H1 (cell line): ENCODE measurements at regions not wholly inside any gene's neighbourhood (a gene's known extent, or its start where the extent isn't known, plus 50 kb on each side); places are given as distances from the start of the nearest gene placed in this dataset.

Experiments
- CTCF ChIA-PET: fragments of 300-600 bp; sonication (Branson Sonifier 250); formaldehyde crosslinking; loops from one replicate; lab custom pipeline; 2021; ENCODE audit not compliant: partially characterized antibody; lab: Charles Lee
- POLR2A ChIA-PET: fragments of 300-600 bp; sonication (Branson Sonifier 250); formaldehyde crosslinking; loops from one replicate; lab custom pipeline; 2021; ENCODE audit warnings: inconsistent platforms; ENCODE audit not compliant: partially characterized antibody; lab: Charles Lee
- DNase-seq, 2 experiments: peaks; one replicate each; pipeline versions ENCODE4 v3.0.0 to v3.0.0-alpha.2; 2010 to 2022; ENCODE audit warnings: low spot score in 2 of 2, low read depth in 1 of 2, mixed read lengths in 1 of 2
- FAIRE-seq: peaks from 2 replicates; lab custom pipeline; 2011; peaks lifted over from hg19 to GRCh38; lab: Jason Lieb, UNC
- H2AFZ ChIP-seq: 2 replicates; pipeline ENCODE4 v1.8.1; 2012; ENCODE audit warnings: low read length, inconsistent platforms
- H2AK5ac ChIP-seq: 2 replicates; pipeline ENCODE4 v1.6.1; 2013; ENCODE audit warnings: low read depth, low read length
- H2BK120ac ChIP-seq: replicated peaks from 2 replicates; pipeline ENCODE3; 2013; ENCODE audit warnings: low read depth, low read length, inconsistent platforms
- H2BK12ac ChIP-seq: 2 replicates; pipeline ENCODE4 v1.6.1; 2013; ENCODE audit warnings: low read depth, low read length
- H2BK15ac ChIP-seq: 2 replicates; pipeline ENCODE4 v1.6.1; 2013; ENCODE audit warnings: low read length
- H2BK20ac ChIP-seq: 2 replicates; pipeline ENCODE4 v1.6.1; 2013; ENCODE audit warnings: low read length
- H2BK5ac ChIP-seq: 2 replicates; pipeline ENCODE4 v1.6.1; 2013; ENCODE audit warnings: low read depth, low read length
- H3K14ac ChIP-seq: 2 replicates; pipeline ENCODE4 v1.6.1; 2013; ENCODE audit warnings: inconsistent platforms; ENCODE audit not compliant: insufficient read length
- H3K18ac ChIP-seq: 2 replicates; pipeline ENCODE4 v1.6.1; 2013; ENCODE audit warnings: low read length; ENCODE audit errors: extremely low read depth
- H3K23ac ChIP-seq: 2 replicates; pipeline ENCODE4 v1.6.1; 2013; ENCODE audit warnings: inconsistent platforms; ENCODE audit not compliant: insufficient read length
- H3K23me2 ChIP-seq: 2 replicates; pipeline ENCODE4 v1.6.1; 2013; ENCODE audit warnings: low read depth, low read length
- H3K27ac ChIP-seq: 2 replicates; pipeline ENCODE4 v1.6.1; 2011; ENCODE audit warnings: low read depth, low read length, inconsistent platforms
- H3K27me3 ChIP-seq, 4 experiments: replicated peaks in 1 of 4; 1 replicate in 1 of 4; 2 replicates in 3 of 4; pipeline versions ENCODE4 v1.6.1 to v1.8.1; 2011 to 2013; ENCODE audit warnings: low read length in 3 of 4, mild to moderate bottlenecking in 3 of 4, inconsistent platforms in 2 of 4, mixed read lengths in 2 of 4, moderate library complexity in 1 of 4; ENCODE audit not compliant: control insufficient read depth in 3 of 4, insufficient read depth in 3 of 4; ENCODE audit errors: extremely low read depth in 1 of 4
- H3K36me3 ChIP-seq, 4 experiments: 2 replicates each; pipeline versions ENCODE4 v1.6.1 to v1.8.1; 2011 to 2013; ENCODE audit warnings: mild to moderate bottlenecking in 4 of 4, low read length in 3 of 4, moderate library complexity in 2 of 4, control low read depth in 1 of 4, inconsistent platforms in 1 of 4; ENCODE audit not compliant: insufficient read depth in 4 of 4, control insufficient read depth in 2 of 4
- H3K4ac ChIP-seq: replicated peaks from 2 replicates; pipeline ENCODE3; 2013; ENCODE audit warnings: low read length, low read depth, mixed read lengths, inconsistent platforms; ENCODE audit not compliant: insufficient read length
- H3K4me1 ChIP-seq, 4 experiments: replicated peaks in 1 of 4; 1 replicate in 1 of 4; 2 replicates in 3 of 4; pipeline versions ENCODE4 v1.6.1 to v1.8.1; 2011 to 2013; ENCODE audit warnings: low read length in 3 of 4, inconsistent platforms in 2 of 4, mixed read lengths in 1 of 4; ENCODE audit not compliant: insufficient read depth in 4 of 4, control insufficient read depth in 3 of 4
- H3K4me2 ChIP-seq, 2 experiments: 2 replicates each; pipeline versions ENCODE4 v1.6.1 to v1.8.1; 2011 to 2013; ENCODE audit warnings: low read depth in 2 of 2, low read length in 2 of 2, control low read depth in 1 of 2, inconsistent platforms in 1 of 2, mild to moderate bottlenecking in 1 of 2; ENCODE audit not compliant: insufficient read depth in 1 of 2
- H3K4me3 ChIP-seq, 4 experiments: fragments of 200-600, 300-600 bp in 1 of 4; sonication (generic), shearing (Covaris generic), sonication (Bioruptor Twin) in 1 of 4; 2 replicates each; pipeline versions ENCODE4 v1.5.1 to v1.8.1; 2011 to 2016; ENCODE audit warnings: low read length in 4 of 4, low read depth in 3 of 4, control low read depth in 2 of 4, inconsistent platforms in 2 of 4, mild to moderate bottlenecking in 2 of 4, mixed read lengths in 1 of 4, moderate library complexity in 1 of 4; ENCODE audit not compliant: insufficient read depth in 2 of 4; ENCODE audit errors: extremely low read depth in 1 of 4
- H3K56ac ChIP-seq: replicated peaks from 2 replicates; pipeline ENCODE3; 2013; ENCODE audit warnings: low read depth, mild to moderate bottlenecking, mixed read lengths, low read length, inconsistent platforms; ENCODE audit not compliant: insufficient read length
- H3K79me1 ChIP-seq: 2 replicates; pipeline ENCODE4 v1.6.1; 2013; ENCODE audit warnings: low read depth, low read length, control low read depth
- H3K79me2 ChIP-seq, 2 experiments: 2 replicates each; pipeline versions ENCODE4 v1.6.1 to v1.8.1; 2012 to 2013; ENCODE audit warnings: low read length in 2 of 2, mild to moderate bottlenecking in 2 of 2, inconsistent platforms in 1 of 2; ENCODE audit not compliant: insufficient read depth in 2 of 2, control insufficient read depth in 1 of 2
- H3K9ac ChIP-seq, 4 experiments: replicated peaks in 1 of 4; 1 replicate in 1 of 4; 2 replicates in 3 of 4; pipeline versions ENCODE4 v1.6.1 to v1.8.1; 2011 to 2013; ENCODE audit warnings: low read depth in 3 of 4, low read length in 3 of 4, control low read depth in 2 of 4, mild to moderate bottlenecking in 2 of 4, moderate library complexity in 2 of 4, inconsistent platforms in 1 of 4; ENCODE audit errors: extremely low read depth in 1 of 4
- H3K9me3 ChIP-seq, 2 experiments: 2 replicates each; pipeline versions ENCODE4 v1.6.1 to v1.8.1; 2012 to 2013; ENCODE audit warnings: mild to moderate bottlenecking in 2 of 2, moderate library complexity in 2 of 2, control low read depth in 1 of 2, inconsistent platforms in 1 of 2, low read depth in 1 of 2, low read length in 1 of 2, mixed read lengths in 1 of 2; ENCODE audit not compliant: insufficient read depth in 2 of 2
- H4K20me1 ChIP-seq, 2 experiments: replicated peaks in 1 of 2; 2 replicates each; pipeline versions ENCODE3 to v1.8.1; 2011 to 2013; ENCODE audit warnings: inconsistent platforms in 2 of 2, low read length in 2 of 2, mild to moderate bottlenecking in 1 of 2; ENCODE audit not compliant: insufficient read depth in 2 of 2, control insufficient read depth in 1 of 2
- H4K5ac ChIP-seq: 2 replicates; pipeline ENCODE4 v1.6.1; 2013; ENCODE audit warnings: low read length, low read depth, mixed read lengths, inconsistent platforms; ENCODE audit not compliant: insufficient read length
- H4K8ac ChIP-seq: 2 replicates; pipeline ENCODE4 v1.8.0; 2013; ENCODE audit warnings: mild to moderate bottlenecking, moderate library complexity, low read length, inconsistent platforms; ENCODE audit not compliant: insufficient read depth; ENCODE audit errors: extremely low read depth
- H4K91ac ChIP-seq: replicated peaks from 2 replicates; pipeline ENCODE3; 2013; ENCODE audit warnings: low read length, mixed read lengths, inconsistent platforms; ENCODE audit not compliant: insufficient read length
- BRCA1 ChIP-seq: IDR thresholded peaks from 2 replicates; pipeline ENCODE4 v1.6.1; 2012; ENCODE audit warnings: low read depth, low read length, improper control_type of control experiment
- EGR1 ChIP-seq: IDR thresholded peaks from 2 replicates; pipeline ENCODE4 v1.6.1; 2011; ENCODE audit warnings: low read depth, low read length, borderline replicate concordance
- POU5F1 ChIP-seq: IDR thresholded peaks from 2 replicates; pipeline ENCODE4 v1.6.1; 2011; ENCODE audit warnings: low read depth, mild to moderate bottlenecking, low read length, moderate library complexity
- RFX5 ChIP-seq: IDR thresholded peaks from 2 replicates; pipeline ENCODE4 v1.6.1; 2011; ENCODE audit warnings: low read depth, low read length, improper control_type of control experiment, borderline replicate concordance
- TEAD4 ChIP-seq: IDR thresholded peaks from 2 replicates; pipeline ENCODE4 v1.6.1; 2012; ENCODE audit warnings: low read depth, low read length, inconsistent platforms, mixed read lengths
- YY1 ChIP-seq: IDR thresholded peaks from 2 replicates; pipeline ENCODE4 v1.6.1; 2011; ENCODE audit warnings: low read depth, mild to moderate bottlenecking, low read length
- WGBS, 2 experiments: shearing (Covaris generic) in 1 of 2; methylation state at CpG; one replicate each; pipeline versions ENCODE4 v1.1.6 to v1.1.7; 2013 to 2015; ENCODE audit warnings: low lambda C conversion rate in 2 of 2, mixed read lengths in 2 of 2, inconsistent platforms in 1 of 2, low coverage in 1 of 2, missing lambda C conversion rate in 1 of 2; ENCODE audit not compliant: insufficient replicate concordance in 2 of 2, insufficient coverage in 1 of 2, insufficient read length in 1 of 2; ENCODE audit errors: extremely low coverage in 1 of 2, missing lambda C conversion rate in 1 of 2; 5-methylcytosine and 5-hydroxymethylcytosine counted together
- TF ChIP-seq, protein P1 (sequence below), 3 experiments: IDR thresholded peaks; 1 replicate in 2 of 3; 2 replicates in 1 of 3; pipeline versions ENCODE4 v1.5.1 to v1.6.1; 2011; ENCODE audit warnings: low read length in 3 of 3, mild to moderate bottlenecking in 3 of 3, inconsistent platforms in 2 of 3, low read depth in 1 of 3, moderate library complexity in 1 of 3; ENCODE audit not compliant: insufficient read depth in 1 of 3; ENCODE audit errors: control extremely low read depth in 1 of 3

DNA sequence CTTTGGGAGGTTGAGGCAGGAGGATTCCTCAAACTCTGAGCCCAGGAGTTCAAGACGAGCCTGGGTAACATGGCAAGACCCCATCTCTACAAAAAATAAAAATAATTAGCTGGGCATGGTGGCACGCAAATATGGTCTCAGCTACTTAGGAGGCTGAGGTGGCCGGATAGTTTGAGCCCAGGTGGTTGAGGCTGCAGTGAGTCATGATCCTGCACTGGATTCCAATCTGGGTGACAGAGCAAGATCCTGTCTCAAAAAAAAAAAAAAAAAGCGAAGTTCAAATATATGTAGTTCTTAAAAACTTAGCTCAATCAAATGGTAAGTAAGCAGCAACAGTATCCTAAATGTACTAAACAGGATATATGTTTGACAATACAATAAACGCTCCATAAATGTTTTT lies 85.5 kb upstream of the SSTR1 start:
- ChIA-PET POLR2A (interaction anchor here (0.7 to 2.1 kb wide), 4 partner anchors 9 to 133 kb away, joined by 3 to 6 read pairs (median 4); partner anchors contain the start of gene CLEC14A), CTCF (interaction anchor here (0.9 to 2.1 kb wide), 4 partner anchors 10 to 58 kb away, joined by 3 to 8 read pairs (median 3); no protein-coding TSS in a partner anchor)
- no peak overlapping the region for H2BK20ac ChIP-seq
- H3K9ac ChIP-seq: no peak overlapping the region
- no peaks in the 10 kb centered on the region for H3K9me3 ChIP-seq
- no peak overlapping the region for H3K23ac ChIP-seq
- no peak for FAIRE-seq
- H2BK120ac ChIP-seq: no peak overlapping the region
- no peak overlapping the region for H4K8ac ChIP-seq
- H3K4me3 ChIP-seq: no peak overlapping the region
- H3K4me1 ChIP-seq: peaks cover 0 to 3% (median under 1%) of the 10 kb centered on the region in 4 experiments; a peak in 3 of 7 replicates
- H2AK5ac ChIP-seq: no peak overlapping the region
- peaks cover 0 to 4% (median 0%) of the 10 kb centered on the region in 4 experiments; a peak in 1 of 8 replicates for H3K36me3 ChIP-seq
- H3K79me1 ChIP-seq: no peaks in the 10 kb centered on the region
- no peak overlapping the region for H4K91ac ChIP-seq
- H2BK12ac ChIP-seq: no peak overlapping the region
- no peaks in the 10 kb centered on the region for H3K27me3 ChIP-seq
- H3K4ac ChIP-seq: no peak overlapping the region
- DNase-seq: no peak
- H3K27ac ChIP-seq: no peak overlapping the region
- H3K23me2 ChIP-seq: no peaks in the 10 kb centered on the region
- no peak overlapping the region for H2BK15ac ChIP-seq
- no peak overlapping the region for H2BK5ac ChIP-seq
- no peaks in the 10 kb centered on the region for H3K79me2 ChIP-seq
- WGBS, 2 experiments: 90% methylated on average over 5 of the region's 5 CpGs; no CpG with 5 or more reads in 1 of the 2 experiments
- no peaks in the 10 kb centered on the region for H4K20me1 ChIP-seq
- no peak overlapping the region for H3K14ac ChIP-seq
- no peak overlapping the region for H2AFZ ChIP-seq
- no peak overlapping the region for H4K5ac ChIP-seq
- H3K4me2 ChIP-seq: no peak overlapping the region
- H3K18ac ChIP-seq: no peak overlapping the region
- no peak overlapping the region for H3K56ac ChIP-seq
- TF ChIP-seq RFX5 (no peak), EGR1 (no peak), TEAD4 (no peak), YY1 (no peak), BRCA1 (no peak), POU5F1 (no peak)
- TF ChIP-seq, protein P1, sequence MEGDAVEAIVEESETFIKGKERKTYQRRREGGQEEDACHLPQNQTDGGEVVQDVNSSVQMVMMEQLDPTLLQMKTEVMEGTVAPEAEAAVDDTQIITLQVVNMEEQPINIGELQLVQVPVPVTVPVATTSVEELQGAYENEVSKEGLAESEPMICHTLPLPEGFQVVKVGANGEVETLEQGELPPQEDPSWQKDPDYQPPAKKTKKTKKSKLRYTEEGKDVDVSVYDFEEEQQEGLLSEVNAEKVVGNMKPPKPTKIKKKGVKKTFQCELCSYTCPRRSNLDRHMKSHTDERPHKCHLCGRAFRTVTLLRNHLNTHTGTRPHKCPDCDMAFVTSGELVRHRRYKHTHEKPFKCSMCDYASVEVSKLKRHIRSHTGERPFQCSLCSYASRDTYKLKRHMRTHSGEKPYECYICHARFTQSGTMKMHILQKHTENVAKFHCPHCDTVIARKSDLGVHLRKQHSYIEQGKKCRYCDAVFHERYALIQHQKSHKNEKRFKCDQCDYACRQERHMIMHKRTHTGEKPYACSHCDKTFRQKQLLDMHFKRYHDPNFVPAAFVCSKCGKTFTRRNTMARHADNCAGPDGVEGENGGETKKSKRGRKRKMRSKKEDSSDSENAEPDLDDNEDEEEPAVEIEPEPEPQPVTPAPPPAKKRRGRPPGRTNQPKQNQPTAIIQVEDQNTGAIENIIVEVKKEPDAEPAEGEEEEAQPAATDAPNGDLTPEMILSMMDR (IDR thresholded peaks at IDR 0.05; ENCODE audit: control extremely low read depth in 1 of 3, insufficient read depth in 1 of 3, low read depth in 1 of 3, low read length in 3 of 3): no peak
